B cell (primary cell): ENCODE measurements at regions not wholly inside any gene's neighbourhood (a gene's known extent, or its start where the extent isn't known, plus 50 kb on each side); places are given as distances from the start of the nearest gene placed in this dataset.

ENCODE experiments used
- ATAC-seq: fragments of 200-7000 bp; cut with Tn5 transposase; one replicate; pipeline ENCODE4 v1.10.0; 2021; ENCODE audit warnings: low read depth, mild to moderate bottlenecking, moderate number of reproducible peaks, moderate library complexity
- CTCF ChIA-PET: fragments of 350-600 bp; sonication (Branson Sonifier 250); formaldehyde crosslinking; loops from one replicate; lab custom pipeline; 2021; ENCODE audit warnings: antibody characterized with exemption, inconsistent platforms; lab: Charles Lee
- POLR2A ChIA-PET: fragments of 350-600 bp; sonication (Branson Sonifier 250); formaldehyde crosslinking; loops from one replicate; lab custom pipeline; 2021; ENCODE audit warnings: antibody characterized with exemption; lab: Charles Lee
- DNase-seq: peaks from one replicate; pipeline ENCODE4 v3.0.0; 2013
- H2AFZ ChIP-seq: 2 replicates; pipeline ENCODE4 v1.6.1; 2012; ENCODE audit warnings: mild to moderate bottlenecking, low read depth, low read length; ENCODE audit not compliant: insufficient read depth, poor library complexity, severe bottlenecking
- H3K27ac ChIP-seq, 2 donors: 1 replicate in 1 of 2; 2 replicates in 1 of 2; pipeline ENCODE4 v1.5.1; 2012 to 2013; ENCODE audit warnings: low read length in 2 of 2, mild to moderate bottlenecking in 2 of 2, moderate library complexity in 1 of 2
- H3K27me3 ChIP-seq, 4 experiments: fragments of 200-600 bp in 1 of 4; sonication (generic) in 1 of 4; replicated peaks in 1 of 4; 1 replicate in 2 of 4; 2 replicates in 2 of 4; pipeline versions ENCODE4 v1.6.1 to v1.7.0; 2013 to 2016; ENCODE audit warnings: low read length in 3 of 4, mild to moderate bottlenecking in 2 of 4, mixed read lengths in 1 of 4, moderate library complexity in 1 of 4; ENCODE audit not compliant: insufficient read depth in 4 of 4, control insufficient read depth in 3 of 4; ENCODE audit errors: control extremely low read depth in 1 of 4
- H3K36me3 ChIP-seq, 2 experiments: replicated peaks in 1 of 2; 1 replicate in 1 of 2; 2 replicates in 1 of 2; pipeline versions ENCODE4 v1.6.1 to v1.7.1; 2013; ENCODE audit warnings: low read length in 1 of 2; ENCODE audit not compliant: insufficient read depth in 2 of 2, control insufficient read depth in 1 of 2; ENCODE audit errors: control extremely low read depth in 1 of 2, extremely low read depth in 1 of 2
- H3K4me1 ChIP-seq, 2 donors: fragments of 200-600 bp in 1 of 2; sonication (generic) in 1 of 2; 1 replicate in 1 of 2; 2 replicates in 1 of 2; pipeline versions ENCODE4 v1.5.1 to v1.6.1; 2013 to 2017; ENCODE audit warnings: low read length in 2 of 2; ENCODE audit not compliant: control insufficient read depth in 2 of 2, insufficient read depth in 2 of 2
- H3K4me2 ChIP-seq: replicated peaks from 2 replicates; pipeline ENCODE3; 2012; ENCODE audit warnings: mild to moderate bottlenecking, low read depth, low read length; ENCODE audit not compliant: poor library complexity, severe bottlenecking
- H3K4me3 ChIP-seq, 5 experiments: fragments of 200-600 bp in 1 of 5; sonication (generic) in 1 of 5; 1 replicate in 3 of 5; 2 replicates in 2 of 5; pipeline versions ENCODE4 v1.5.1 to v1.7.0; 2011 to 2016; ENCODE audit warnings: low read length in 4 of 5, mild to moderate bottlenecking in 4 of 5, low read depth in 2 of 5, control low read depth in 1 of 5, moderate library complexity in 1 of 5; ENCODE audit not compliant: insufficient read depth in 1 of 5; ENCODE audit errors: control extremely low read depth in 1 of 5, extremely low read depth in 1 of 5
- H3K79me2 ChIP-seq: fragments of 200-600 bp; sonication (generic); one replicate; pipeline ENCODE4 v1.6.0; 2016; ENCODE audit warnings: low read length; ENCODE audit not compliant: control insufficient read depth, insufficient read depth
- H3K9ac ChIP-seq: fragments of 200-600 bp; sonication (generic); 2 replicates; pipeline ENCODE4 v1.6.1; 2017; ENCODE audit warnings: mild to moderate bottlenecking, low read length, moderate library complexity
- H3K9me3 ChIP-seq, 3 donors: one replicate each; pipeline versions ENCODE4 v1.6.1 to v1.7.1; 2013; ENCODE audit warnings: low read length in 2 of 3; ENCODE audit not compliant: control insufficient read depth in 2 of 3, insufficient read depth in 1 of 3; ENCODE audit errors: control extremely low read depth in 1 of 3
- H4K20me1 ChIP-seq: 2 replicates; pipeline ENCODE4 v1.6.0; 2012; ENCODE audit warnings: mild to moderate bottlenecking, low read length; ENCODE audit not compliant: insufficient read depth, control insufficient read depth, poor library complexity, severe bottlenecking
- H3K27ac Mint-ChIP-seq: one replicate; pipeline ENCODE4 v1.8.0; 2021; ENCODE audit warnings: mixed read lengths
- H3K27me3 Mint-ChIP-seq: one replicate; pipeline ENCODE4 v1.8.0; 2021; ENCODE audit warnings: mixed read lengths
- H3K4me1 Mint-ChIP-seq: one replicate; pipeline ENCODE4 v1.8.0; 2021; ENCODE audit warnings: mixed read lengths
- H3K4me3 Mint-ChIP-seq: one replicate; pipeline ENCODE4 v1.8.0; 2021; ENCODE audit warnings: mixed read lengths
- H3K9me3 Mint-ChIP-seq: one replicate; pipeline ENCODE4 v1.8.0; 2022; ENCODE audit warnings: mixed read lengths; ENCODE audit not compliant: insufficient read depth
- EZH2 ChIP-seq: IDR thresholded peaks from 2 replicates; pipeline ENCODE4 v1.6.1; 2012; ENCODE audit warnings: borderline replicate concordance, low read depth, mild to moderate bottlenecking, moderate library complexity, low read length; ENCODE audit not compliant: insufficient read depth, poor library complexity, severe bottlenecking
- WGBS: methylation state at CpG from one replicate; pipeline ENCODE4 v1.1.5; 2013; ENCODE audit warnings: missing lambda C conversion rate; ENCODE audit not compliant: insufficient coverage; 5-methylcytosine and 5-hydroxymethylcytosine counted together
- intact Hi-C: fragments of 100-400 bp; cut with micrococcal nuclease; formaldehyde crosslinking; loops from one replicate; pipeline ENCODE4 v1.10.0; 2022
- TF ChIP-seq, protein P1 (sequence below): fragments of 200-600 bp; IDR thresholded peaks from one replicate; pipeline ENCODE4 v1.8.0; 2022; ENCODE audit warnings: antibody characterized with exemption, mild to moderate bottlenecking

DNA sequence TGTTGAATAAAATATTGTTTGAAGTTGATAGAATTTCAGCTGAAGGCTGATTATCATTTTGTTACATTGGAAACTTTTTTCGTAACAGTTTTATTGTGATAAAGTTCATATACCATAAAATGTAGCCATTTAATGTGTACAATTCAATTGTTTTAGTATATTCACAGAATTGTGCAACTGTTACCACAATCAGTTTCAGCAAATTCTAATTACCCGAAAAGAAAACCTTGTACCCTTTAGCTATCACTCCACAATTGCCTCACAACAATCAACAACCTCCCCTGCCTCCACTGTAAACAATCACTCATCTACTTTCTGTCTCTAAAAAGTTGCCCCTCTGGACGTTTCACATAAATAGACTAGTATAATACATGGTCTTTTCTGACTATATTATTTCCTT, 179.7 kb upstream of the BET1 start:
- Mint-ChIP-seq H3K4me1 (peaks cover 3% of the 10 kb centered on the region), H3K9me3 (no peaks in the 10 kb centered on the region), H3K27me3 (peaks cover 7% of the 10 kb centered on the region), H3K4me3 (no peak overlapping the region), H3K27ac (no peak overlapping the region)
- no peak overlapping the region for H3K9ac ChIP-seq
- POLR2A ChIA-PET: no interaction called here
- no peaks in the 10 kb centered on the region for H3K9me3 ChIP-seq
- CTCF ChIA-PET: no interaction called here
- intact Hi-C loops: no loop called here
- DNase-seq (no peak), ATAC-seq (no peak)
- no peak overlapping the region for H3K4me3 ChIP-seq
- WGBS: no CpG with 5 or more reads among the region's 3 CpGs
- no peak overlapping the region for H3K4me2 ChIP-seq
- no peaks in the 10 kb centered on the region for H4K20me1 ChIP-seq
- H3K27me3 ChIP-seq: no peaks in the 10 kb centered on the region
- no peak overlapping the region for H3K27ac ChIP-seq
- no peaks in the 10 kb centered on the region for H3K36me3 ChIP-seq
- no peak overlapping the region for H2AFZ ChIP-seq
- H3K4me1 ChIP-seq: peaks cover 0 to 4% of the 10 kb centered on the region in 2 donors
- H3K79me2 ChIP-seq: no peaks in the 10 kb centered on the region
- TF ChIP-seq EZH2: no peak
- TF ChIP-seq, protein P1, sequence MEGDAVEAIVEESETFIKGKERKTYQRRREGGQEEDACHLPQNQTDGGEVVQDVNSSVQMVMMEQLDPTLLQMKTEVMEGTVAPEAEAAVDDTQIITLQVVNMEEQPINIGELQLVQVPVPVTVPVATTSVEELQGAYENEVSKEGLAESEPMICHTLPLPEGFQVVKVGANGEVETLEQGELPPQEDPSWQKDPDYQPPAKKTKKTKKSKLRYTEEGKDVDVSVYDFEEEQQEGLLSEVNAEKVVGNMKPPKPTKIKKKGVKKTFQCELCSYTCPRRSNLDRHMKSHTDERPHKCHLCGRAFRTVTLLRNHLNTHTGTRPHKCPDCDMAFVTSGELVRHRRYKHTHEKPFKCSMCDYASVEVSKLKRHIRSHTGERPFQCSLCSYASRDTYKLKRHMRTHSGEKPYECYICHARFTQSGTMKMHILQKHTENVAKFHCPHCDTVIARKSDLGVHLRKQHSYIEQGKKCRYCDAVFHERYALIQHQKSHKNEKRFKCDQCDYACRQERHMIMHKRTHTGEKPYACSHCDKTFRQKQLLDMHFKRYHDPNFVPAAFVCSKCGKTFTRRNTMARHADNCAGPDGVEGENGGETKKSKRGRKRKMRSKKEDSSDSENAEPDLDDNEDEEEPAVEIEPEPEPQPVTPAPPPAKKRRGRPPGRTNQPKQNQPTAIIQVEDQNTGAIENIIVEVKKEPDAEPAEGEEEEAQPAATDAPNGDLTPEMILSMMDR: no peak

DNA sequence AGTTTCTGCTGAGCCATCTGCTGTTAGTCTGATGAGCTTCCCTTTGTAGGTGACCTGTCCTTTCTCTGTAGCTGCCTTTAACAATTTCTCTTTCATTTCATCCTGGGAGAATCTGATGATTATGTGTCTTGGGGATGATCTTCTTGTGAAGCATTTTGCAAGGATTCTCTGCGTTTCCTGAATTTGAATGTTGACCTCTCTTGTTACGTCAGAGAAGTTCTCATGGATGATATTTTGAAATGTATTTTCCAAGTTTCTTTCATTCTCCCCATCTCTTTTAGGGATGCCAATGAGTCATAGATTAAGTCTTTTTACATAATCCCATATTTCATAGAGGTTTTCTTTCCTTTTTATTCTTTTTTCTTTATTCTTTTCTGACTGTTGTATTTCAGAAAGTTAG, 184.2 kb upstream of the BET1 start:
- no peaks in the 10 kb centered on the region for H4K20me1 ChIP-seq
- WGBS: no CpG with 5 or more reads among the region's 2 CpGs
- H3K9ac ChIP-seq: no peak overlapping the region
- Mint-ChIP-seq H3K27me3 (peaks cover 10% of the 10 kb centered on the region), H3K9me3 (no peaks in the 10 kb centered on the region), H3K4me1 (peaks cover 2% of the 10 kb centered on the region), H3K4me3 (no peak overlapping the region), H3K27ac (no peak overlapping the region)
- ATAC-seq (no peak), DNase-seq (no peak)
- no peak overlapping the region for H3K27ac ChIP-seq
- H3K4me2 ChIP-seq: no peak overlapping the region
- H3K36me3 ChIP-seq: no peaks in the 10 kb centered on the region
- H2AFZ ChIP-seq: no peak overlapping the region
- intact Hi-C loops: no loop called here
- H3K9me3 ChIP-seq: no peaks in the 10 kb centered on the region
- H3K27me3 ChIP-seq: no peaks in the 10 kb centered on the region
- no peak overlapping the region for H3K4me3 ChIP-seq
- no peaks in the 10 kb centered on the region for H3K79me2 ChIP-seq
- TF ChIP-seq EZH2: no peak
- TF ChIP-seq, protein P1: no peak
- ChIA-PET CTCF (no interaction called here), POLR2A (no interaction called here)
- peaks cover 0 to 1% of the 10 kb centered on the region in 2 donors for H3K4me1 ChIP-seq
